ENCODE measurements at regions not wholly inside any gene's neighbourhood (a gene's known extent, or its start where the extent isn't known, plus 50 kb on each side); places are given as distances from the start of the nearest gene placed in this dataset.
"Not testable (repeated sequence)": the region's sequence is repeated elsewhere in the genome, so short reads cannot be mapped to it uniquely, and the experiment has no call there.

GRCh38 chr13:87736849-87737385 lies 65.7 kb downstream of the SLITRK5 start:
- DNase-seq = no peak

DNA sequence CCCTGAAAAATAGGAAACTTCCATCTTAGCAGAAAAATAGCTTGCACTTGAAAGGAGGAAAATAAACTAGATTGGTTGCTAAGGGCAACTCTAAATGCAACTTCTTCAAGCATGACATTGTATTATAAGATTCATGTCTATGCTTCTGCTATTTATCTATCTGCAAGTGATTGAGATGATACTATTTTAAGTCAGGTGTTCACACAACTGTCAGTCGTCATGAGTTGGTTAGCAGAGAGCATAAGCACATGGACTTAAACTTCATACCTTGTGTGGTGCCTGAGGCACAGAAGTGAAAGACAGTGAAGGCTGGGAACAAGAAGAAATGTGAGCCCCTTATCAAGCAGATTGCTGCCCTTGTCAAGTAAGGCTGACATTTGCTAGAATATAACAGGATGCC lies 82.9 kb downstream of the SLITRK5 start:
- DNase-seq = no peak

GRCh38 chr13:87769445-87769844 lies 98.3 kb downstream of the SLITRK5 start:
- DNase-seq = no peak

- DNase-seq = no peak
Measured at GRCh38 chr13:87777387-87777786, 106.2 kb downstream of the SLITRK5 start.

- no peak for DNase-seq
Measured at GRCh38 chr13:87778128-87778527, 107.0 kb downstream of the SLITRK5 start.

GRCh38 chr13:87779426-87779825 lies 108.3 kb downstream of the SLITRK5 start:
- no peak for DNase-seq

DNA sequence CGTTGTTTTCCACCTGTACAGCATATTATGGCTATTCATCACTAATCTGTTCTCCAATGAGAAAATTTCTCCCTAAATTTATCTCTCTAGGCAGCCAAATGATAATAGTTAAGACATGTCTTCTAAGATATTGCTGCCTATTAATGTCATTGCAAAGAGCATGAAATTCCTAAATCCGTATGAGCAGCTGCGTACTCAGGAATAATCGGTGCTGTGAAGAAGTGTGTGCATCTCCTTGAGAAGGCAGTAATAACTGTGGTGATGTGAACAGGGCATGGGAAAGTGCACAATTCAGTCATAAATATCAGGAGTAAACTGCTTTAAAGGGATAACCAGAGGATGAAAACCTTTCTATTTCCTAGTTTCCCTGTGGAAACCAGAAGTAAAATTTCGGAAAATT lies 112.2 kb downstream of the SLITRK5 start:
- DNase-seq = no peak

- no peak for DNase-seq
Measured at GRCh38 chr13:87788363-87788762, 117.2 kb downstream of the SLITRK5 start.

GRCh38 chr13:87792878-87793277 lies 121.7 kb downstream of the SLITRK5 start:
- no peak for DNase-seq

- no peak for DNase-seq
Measured at GRCh38 chr13:87798536-87798935, 127.4 kb downstream of the SLITRK5 start.

- no peak for DNase-seq
Measured at GRCh38 chr13:87810391-87810801, 139.2 kb downstream of the SLITRK5 start.

GRCh38 chr13:87810920-87811344 lies 139.8 kb downstream of the SLITRK5 start:
- DNase-seq = no peak

GRCh38 chr13:87814403-87814802 lies 143.2 kb downstream of the SLITRK5 start:
- DNase-seq = no peak

DNA sequence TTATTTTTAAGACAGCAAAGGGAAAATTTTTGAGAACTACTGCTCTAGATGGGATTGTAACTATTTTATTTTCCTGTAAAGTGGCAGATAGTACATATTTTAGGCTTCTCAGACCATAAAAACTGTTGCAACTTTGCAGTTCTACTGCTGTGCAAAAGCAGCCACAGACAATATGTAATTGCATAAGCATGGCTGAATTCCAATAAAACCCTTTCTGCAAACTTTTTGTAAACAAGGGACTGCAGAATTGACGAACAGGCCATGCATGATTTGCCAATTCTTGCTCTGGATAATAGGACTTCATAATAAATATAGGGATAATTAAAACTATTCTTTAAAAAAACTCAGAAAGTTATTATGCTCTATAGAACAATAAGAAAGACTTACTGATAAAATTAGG lies 149.1 kb downstream of the SLITRK5 start:
- DNase-seq = no peak

DNA sequence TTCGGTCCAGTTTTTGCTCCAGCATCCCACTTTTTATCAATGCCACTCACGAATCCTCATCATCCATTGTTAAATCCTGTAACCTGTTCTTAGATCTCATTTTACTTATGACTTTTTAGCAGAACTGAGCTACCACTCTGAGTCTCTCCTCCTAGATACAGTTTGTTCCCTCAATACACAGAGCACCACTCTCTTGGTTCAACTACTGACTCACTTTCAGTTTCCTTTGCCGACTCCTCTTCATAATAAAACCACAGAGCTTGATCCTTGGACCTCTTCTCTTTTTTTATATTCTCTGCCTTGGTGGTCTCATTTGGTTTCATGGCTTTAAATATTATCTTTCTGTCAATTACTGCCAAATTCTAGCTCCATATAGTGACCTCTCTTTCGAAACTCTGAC lies 150.3 kb downstream of the SLITRK5 start:
- DNase-seq = no peak

DNA sequence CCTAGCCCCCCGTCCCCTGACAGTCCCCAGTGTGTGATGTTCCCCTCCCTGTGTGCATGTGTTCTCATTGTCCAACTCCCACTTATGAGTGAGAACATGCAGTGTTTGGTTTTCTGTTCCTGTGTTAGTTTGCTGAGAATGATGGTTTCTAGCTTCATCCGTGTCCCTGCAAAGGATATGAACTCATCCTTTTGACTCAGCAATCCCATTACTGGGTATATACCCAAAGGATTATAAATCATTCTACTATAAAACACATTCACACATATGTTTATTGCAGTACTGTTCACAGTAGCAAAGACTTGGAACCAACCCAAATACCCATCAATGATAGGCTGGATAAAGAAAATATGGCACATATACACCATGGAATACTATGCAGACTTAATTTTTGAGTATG lies 155.1 kb downstream of the SLITRK5 start:
- not testable (repeated sequence) for DNase-seq

DNA sequence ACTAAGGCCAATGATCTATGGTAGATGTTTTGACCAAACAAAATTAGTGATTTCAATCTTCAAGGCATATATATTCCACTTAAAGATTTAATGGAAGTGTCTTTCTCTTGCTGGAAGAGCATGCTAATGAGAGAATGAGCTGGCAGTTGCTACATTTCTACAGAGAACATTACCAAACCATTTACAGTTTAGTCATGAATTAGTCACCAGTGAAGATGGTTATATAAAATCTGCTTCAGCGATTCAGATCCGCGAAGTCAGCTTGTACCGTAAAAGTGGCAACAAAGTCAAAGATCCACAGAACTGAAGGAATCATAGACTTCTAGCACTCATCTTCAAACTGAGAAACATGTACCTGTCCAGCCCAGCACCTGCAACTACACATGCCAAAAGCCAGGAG lies 156.3 kb downstream of the SLITRK5 start:
- DNase-seq = no peak

GRCh38 chr13:87837522-87837921 lies 166.4 kb downstream of the SLITRK5 start:
- DNase-seq = no peak

DNA sequence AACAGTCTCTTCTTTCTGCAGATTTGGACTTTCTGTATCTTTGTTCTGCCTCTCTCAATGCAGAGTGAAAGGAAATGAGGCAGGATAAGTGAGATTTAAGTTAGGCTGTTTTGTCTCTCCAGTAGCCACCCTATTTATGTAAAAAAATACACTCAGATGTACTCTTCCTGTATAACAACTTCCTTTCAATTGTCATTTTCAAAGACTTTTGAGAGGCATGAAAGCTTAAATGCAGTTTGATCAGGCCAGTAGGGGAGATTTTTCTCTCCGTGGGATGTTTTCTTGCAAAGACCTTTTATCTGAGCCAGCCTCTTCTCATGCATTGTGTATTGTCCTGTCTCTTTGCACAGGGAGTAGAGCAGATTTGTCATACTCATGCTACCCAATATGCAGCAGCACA lies 166.8 kb downstream of the SLITRK5 start:
- DNase-seq = no peak

- no peak for DNase-seq
Measured at GRCh38 chr13:87851410-87851809, 180.2 kb downstream of the SLITRK5 start.

GRCh38 chr13:87855553-87855952 lies 184.4 kb downstream of the SLITRK5 start:
- DNase-seq = no peak

DNA sequence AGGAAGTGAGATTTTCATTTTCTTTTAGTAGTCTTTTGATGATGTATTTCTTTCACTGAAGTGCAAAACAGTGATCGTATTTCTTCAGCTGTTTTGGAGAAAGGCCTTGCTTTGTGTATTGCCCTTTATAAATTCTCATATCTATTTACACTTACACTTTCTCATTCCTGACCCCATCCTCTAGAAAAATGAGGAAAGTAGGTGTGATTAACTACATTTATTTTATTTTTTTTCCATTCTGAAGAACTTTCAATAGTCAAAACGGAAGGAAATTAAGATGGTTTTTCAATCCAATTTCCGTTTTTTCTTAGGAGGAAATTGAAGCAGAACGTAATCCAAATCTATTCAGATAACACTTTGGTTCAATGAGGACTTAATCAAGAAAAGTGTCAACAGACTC lies 188.1 kb downstream of the SLITRK5 start:
- DNase-seq = no peak

GRCh38 chr13:87867426-87867825 lies 196.3 kb downstream of the SLITRK5 start:
- no peak for DNase-seq

GRCh38 chr13:87868731-87869130 lies 197.6 kb downstream of the SLITRK5 start:
- no peak for DNase-seq

DNA sequence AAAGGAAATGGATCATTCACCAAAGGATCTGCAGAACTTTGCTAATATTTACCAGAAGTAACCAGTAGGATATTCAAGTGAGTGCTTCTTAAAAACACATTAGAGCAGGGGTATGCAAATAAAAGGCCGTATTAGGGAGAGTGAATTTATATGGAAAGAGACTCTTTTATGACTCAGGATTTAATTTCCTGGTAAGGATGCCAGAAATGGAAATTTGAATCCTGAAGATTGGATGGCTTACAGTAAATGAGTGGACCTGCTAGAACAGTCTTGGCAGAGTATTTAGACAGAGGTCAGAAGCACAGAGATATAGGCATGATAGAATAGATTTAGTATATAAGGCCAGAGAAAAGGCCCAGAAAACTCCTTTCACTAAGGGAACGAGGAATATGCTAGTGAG lies 201.6 kb downstream of the SLITRK5 start:
- DNase-seq = no peak

- DNase-seq = no peak
Measured at GRCh38 chr13:87877477-87877876, 206.3 kb downstream of the SLITRK5 start.

All from CD4-positive, alpha-beta T cell treated with Interleukin-10 for 1 hour (primary cell).